ENCODE measurements at regions not wholly inside any gene's neighbourhood (a gene's known extent, or its start where the extent isn't known, plus 50 kb on each side); places are given as distances from the start of the nearest gene placed in this dataset.

DNA sequence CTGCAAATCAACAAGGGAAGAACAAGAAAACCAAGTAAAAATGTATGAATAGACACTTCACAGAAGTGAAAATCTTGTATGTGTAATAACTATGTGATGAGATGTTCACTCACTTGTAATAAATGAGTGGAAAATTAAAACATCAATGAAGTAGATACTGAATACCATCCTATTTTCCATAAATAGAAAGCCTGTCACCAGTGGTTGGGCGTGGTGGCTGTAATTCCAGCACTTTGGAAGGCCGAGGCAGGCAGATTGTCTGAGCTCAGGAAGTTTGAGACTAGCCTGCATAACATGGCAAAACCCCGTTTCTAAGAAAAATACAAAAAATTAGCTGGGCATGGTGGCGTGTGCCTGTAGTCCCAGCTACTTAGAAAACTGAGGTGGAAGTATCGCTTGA lies 53.5 kb upstream of the SOD3 start:
- no peak overlapping the region for H3K27ac Mint-ChIP-seq
- peaks cover 0 to 5% of the 10 kb centered on the region in 2 donors for H3K27me3 Mint-ChIP-seq
- DNase-seq, result no peak
- peaks cover 4 to 11% of the 10 kb centered on the region in 2 donors for H3K9me3 Mint-ChIP-seq
- no peak for ATAC-seq (replicated peaks)
- H3K36me3 Mint-ChIP-seq (ENCODE audit: insufficient read depth), result no peaks in the 10 kb centered on the region
- H3K4me3 Mint-ChIP-seq, result no peak overlapping the region
- H3K4me1 Mint-ChIP-seq (ENCODE audit: low read depth in 2 of 2), result no peaks in the 10 kb centered on the region

GRCh38 chr4:24742335-24742734 lies 53.0 kb upstream of the SOD3 start:
- DNase-seq (no peak), ATAC-seq (replicated peaks) (no peak)
- Mint-ChIP-seq H3K27ac (no peak overlapping the region), H3K4me1 (ENCODE audit: low read depth in 2 of 2) (no peaks in the 10 kb centered on the region), H3K27me3 (peaks cover 0 to 5% of the 10 kb centered on the region in 2 donors), H3K9me3 (peaks cover 4 to 7% of the 10 kb centered on the region in 2 donors), H3K4me3 (no peak overlapping the region), H3K36me3 (ENCODE audit: insufficient read depth) (no peaks in the 10 kb centered on the region)

- DNase-seq (no peak), ATAC-seq (replicated peaks) (no peak)
- H3K9me3 Mint-ChIP-seq, result peaks cover 2% of the 10 kb centered on the region in 2 donors
- H3K36me3 Mint-ChIP-seq (ENCODE audit: insufficient read depth), result no peaks in the 10 kb centered on the region
- H3K27ac Mint-ChIP-seq, result no peak overlapping the region
- H3K27me3 Mint-ChIP-seq, result peaks cover 0 to 5% of the 10 kb centered on the region in 2 donors
- no peaks in the 10 kb centered on the region for H3K4me1 Mint-ChIP-seq (ENCODE audit: low read depth in 2 of 2)
- no peak overlapping the region for H3K4me3 Mint-ChIP-seq
Observed at GRCh38 chr4:24742773-24743172, 52.6 kb upstream of the SOD3 start.

DNA sequence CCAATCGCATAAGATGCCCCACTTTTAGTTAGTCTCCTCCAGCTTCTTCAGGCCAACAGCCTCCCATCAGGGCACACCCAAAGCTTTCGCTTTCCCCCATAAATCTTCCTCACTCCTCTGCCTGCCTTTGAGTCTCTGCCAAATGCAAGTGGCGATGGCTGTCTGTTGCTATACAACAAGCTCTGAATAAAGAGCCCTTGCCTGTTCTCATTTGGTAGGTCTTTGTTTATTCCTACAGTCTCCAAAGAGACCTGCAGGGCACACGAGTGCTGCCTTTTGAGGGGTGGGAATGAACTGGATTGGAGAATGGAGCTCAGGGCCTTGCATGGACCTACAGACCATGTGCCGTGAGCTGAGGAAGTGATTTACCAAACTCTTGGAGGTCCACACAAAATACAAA lies 52.2 kb upstream of the SOD3 start:
- H3K36me3 Mint-ChIP-seq (ENCODE audit: insufficient read depth), result no peaks in the 10 kb centered on the region
- ATAC-seq (replicated peaks), result no peak
- H3K4me3 Mint-ChIP-seq, result no peak overlapping the region
- DNase-seq, result no peak
- no peak overlapping the region for H3K27ac Mint-ChIP-seq
- no peaks in the 10 kb centered on the region for H3K4me1 Mint-ChIP-seq (ENCODE audit: low read depth in 2 of 2)
- peaks cover 0 to 5% of the 10 kb centered on the region in 2 donors for H3K27me3 Mint-ChIP-seq
- peaks cover 0 to 2% of the 10 kb centered on the region in 2 donors for H3K9me3 Mint-ChIP-seq

DNA sequence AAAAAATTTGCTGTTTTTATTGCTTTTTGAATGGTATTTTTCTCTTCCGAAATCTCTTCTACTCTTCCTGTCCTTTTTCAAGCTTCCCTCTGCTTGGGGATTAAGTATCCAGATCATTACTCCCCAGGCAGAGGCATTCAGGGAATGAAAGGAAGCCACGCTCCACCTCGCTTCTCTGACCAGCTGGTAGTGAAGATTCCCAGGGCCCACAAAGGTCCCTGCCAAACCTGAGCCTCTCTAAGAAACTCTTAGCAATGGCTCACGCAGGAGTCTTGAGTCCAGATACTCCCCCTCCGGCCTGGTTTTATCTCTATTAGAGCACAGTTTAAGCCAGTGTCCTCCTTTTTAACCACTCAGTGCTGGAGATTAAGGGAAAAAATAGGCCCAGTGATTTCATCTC lies 51.4 kb upstream of the SOD3 start:
- Mint-ChIP-seq H3K36me3 (ENCODE audit: insufficient read depth) (no peaks in the 10 kb centered on the region), H3K9me3 (peaks cover 0 to 3% of the 10 kb centered on the region in 2 donors), H3K27me3 (peaks cover 0 to 5% of the 10 kb centered on the region in 2 donors), H3K4me1 (ENCODE audit: low read depth in 2 of 2) (no peaks in the 10 kb centered on the region), H3K27ac (no peak overlapping the region), H3K4me3 (no peak overlapping the region)
- no peak for ATAC-seq (replicated peaks)
- DNase-seq, result no peak

GRCh38 chr4:24745172-24745895 lies 50.0 kb upstream of the SOD3 start:
- DNase-seq (no peak), ATAC-seq (replicated peaks) (no peak)
- H3K4me3 Mint-ChIP-seq, result no peak overlapping the region
- no peak overlapping the region for H3K27ac Mint-ChIP-seq
- no peaks in the 10 kb centered on the region for H3K36me3 Mint-ChIP-seq (ENCODE audit: insufficient read depth)
- no peaks in the 10 kb centered on the region for H3K4me1 Mint-ChIP-seq (ENCODE audit: low read depth in 2 of 2)
- H3K27me3 Mint-ChIP-seq, result peaks cover 0 to 5% of the 10 kb centered on the region in 2 donors
- H3K9me3 Mint-ChIP-seq, result peaks cover 0 to 3% of the 10 kb centered on the region in 2 donors

All from effector memory CD8-positive, alpha-beta T cell (primary cell).